Fibroblast of skin of left quadriceps (primary cell): ENCODE measurements at regions not wholly inside any gene's neighbourhood (a gene's known extent, or its start where the extent isn't known, plus 50 kb on each side); places are given as distances from the start of the nearest gene placed in this dataset.

Source experiments
- DNase-seq, 2 experiments: peaks; one replicate each; pipeline ENCODE4 v3.0.0-alpha.2; 2013; ENCODE audit warnings: low read depth in 2 of 2

GRCh38 chr4:140281828-140282552, 91.5 kb upstream of the SCOC start:
- no peak for DNase-seq

- no peak for DNase-seq
These were observed 95.9 kb upstream of the SCOC start for GRCh38 chr4:140277576-140277975.

GRCh38 chr4:140271553-140271952, 101.9 kb upstream of the SCOC start:
- no peak for DNase-seq

GRCh38 chr4:140269369-140269768, 104.1 kb upstream of the SCOC start:
- no peak for DNase-seq

GRCh38 chr4:140268186-140268841, 105.1 kb upstream of the SCOC start:
- DNase-seq, result no peak

- no peak for DNase-seq
These were observed 105.9 kb upstream of the SCOC start for GRCh38 chr4:140267576-140267975.

GRCh38 chr4:140266958-140267568, 106.4 kb upstream of the SCOC start:
- DNase-seq, result peak; percentile 41 to 44

GRCh38 chr4:140260227-140260626, 106.2 kb upstream of the MAML3 start:
- DNase-seq, result no peak

GRCh38 chr4:140258476-140258875, 104.5 kb upstream of the MAML3 start:
- no peak for DNase-seq

- DNase-seq, result no peak
These were observed 103.7 kb upstream of the MAML3 start for GRCh38 chr4:140257461-140258305.

- DNase-seq, result no peak
These were observed 103.0 kb upstream of the MAML3 start for GRCh38 chr4:140256941-140257340.

- no peak for DNase-seq
These were observed 102.4 kb upstream of the MAML3 start for GRCh38 chr4:140256335-140256734.

- no peak for DNase-seq
These were observed 101.9 kb upstream of the MAML3 start for GRCh38 chr4:140255927-140256326.

GRCh38 chr4:140255467-140255866, 101.5 kb upstream of the MAML3 start:
- DNase-seq, result no peak

GRCh38 chr4:140254651-140255299, 100.8 kb upstream of the MAML3 start:
- DNase-seq, result no peak

- no peak for DNase-seq
These were observed 99.6 kb upstream of the MAML3 start for GRCh38 chr4:140253556-140254027.

GRCh38 chr4:140252742-140253555, 99.0 kb upstream of the MAML3 start:
- DNase-seq, result peak in 1 of 2 experiments; percentile 65

- DNase-seq, result no peak
These were observed 98.3 kb upstream of the MAML3 start for GRCh38 chr4:140252141-140252741.

GRCh38 chr4:140251571-140251970, 97.6 kb upstream of the MAML3 start:
- no peak for DNase-seq

- no peak for DNase-seq
These were observed 97.1 kb upstream of the MAML3 start for GRCh38 chr4:140250989-140251552.
